ENCODE measurements at regions not wholly inside any gene's neighbourhood (a gene's known extent, or its start where the extent isn't known, plus 50 kb on each side); places are given as distances from the start of the nearest gene placed in this dataset.

GRCh38 chr6:108766419-108766818 lies 81.8 kb upstream of the ARMC2 start:
- TF ChIP-seq CTCF (IDR thresholded peaks at IDR 0.05; ENCODE audit: poor library complexity) (no peak), EZH2phosphoT487 (IDR thresholded peaks at IDR 0.05; ENCODE audit: low read depth, severe bottlenecking, unreplicated experiment) (no peak), EZH2 (IDR thresholded peaks at IDR 0.05; ENCODE audit: borderline replicate concordance) (no peak)

Measured in hepatocyte (in vitro differentiated cells).